Iris pigment epithelial cell (primary cell): ENCODE measurements at regions not wholly inside any gene's neighbourhood (a gene's known extent, or its start where the extent isn't known, plus 50 kb on each side); places are given as distances from the start of the nearest gene placed in this dataset.

ENCODE experiments used
- DNase-seq: peaks from one replicate; pipeline ENCODE4 v3.0.0-alpha.2; 2011; ENCODE audit warnings: low read depth

DNA sequence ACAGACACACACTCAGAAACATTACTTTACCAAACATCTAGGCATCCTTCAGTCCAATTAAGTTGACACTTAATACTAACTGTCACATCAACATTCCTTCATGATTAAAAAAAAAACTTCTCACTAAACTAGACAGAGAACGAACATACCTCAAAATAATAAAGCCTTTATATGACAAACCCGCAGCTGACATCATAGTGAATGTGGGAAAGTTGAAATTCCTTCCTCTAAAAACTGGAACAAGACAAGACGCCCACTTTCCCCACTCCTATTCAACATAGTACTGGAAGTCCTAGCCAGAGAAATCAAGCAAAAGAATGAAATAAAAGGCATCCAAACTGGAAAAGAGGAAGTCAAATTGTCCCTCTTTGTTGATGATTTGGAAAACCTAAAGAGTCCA lies 96.9 kb upstream of the PPP1R9A start:
- no peak for DNase-seq

- DNase-seq = no peak
These were observed 93.5 kb upstream of the PPP1R9A start for GRCh38 chr7:94813917-94814316.

GRCh38 chr7:94823947-94824346 lies 83.4 kb upstream of the PPP1R9A start:
- DNase-seq = peak; percentile 38

GRCh38 chr7:94829987-94830386 lies 77.4 kb upstream of the PPP1R9A start:
- DNase-seq = no peak

DNA sequence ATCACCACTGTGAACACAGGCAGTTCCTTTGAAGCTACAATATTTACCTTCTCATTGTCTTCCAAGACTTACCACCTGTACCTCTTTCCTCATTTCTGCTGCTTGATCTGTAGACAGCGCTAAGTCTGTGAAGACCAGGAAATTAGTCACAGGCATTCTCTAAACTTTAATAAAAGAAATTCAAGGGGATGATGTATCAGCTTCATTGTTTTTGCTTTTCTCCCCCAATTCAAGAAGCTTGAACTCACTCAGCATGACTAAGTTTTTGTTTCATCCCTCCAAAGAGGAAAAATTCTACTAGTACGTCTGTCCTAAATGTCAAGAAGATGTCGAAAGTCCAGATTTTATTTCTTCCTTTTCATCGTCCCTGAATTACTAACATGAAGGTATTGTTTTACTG lies 75.3 kb upstream of the PPP1R9A start:
- DNase-seq = no peak

- DNase-seq = no peak
These were observed 73.0 kb upstream of the PPP1R9A start for GRCh38 chr7:94834359-94834758.

DNA sequence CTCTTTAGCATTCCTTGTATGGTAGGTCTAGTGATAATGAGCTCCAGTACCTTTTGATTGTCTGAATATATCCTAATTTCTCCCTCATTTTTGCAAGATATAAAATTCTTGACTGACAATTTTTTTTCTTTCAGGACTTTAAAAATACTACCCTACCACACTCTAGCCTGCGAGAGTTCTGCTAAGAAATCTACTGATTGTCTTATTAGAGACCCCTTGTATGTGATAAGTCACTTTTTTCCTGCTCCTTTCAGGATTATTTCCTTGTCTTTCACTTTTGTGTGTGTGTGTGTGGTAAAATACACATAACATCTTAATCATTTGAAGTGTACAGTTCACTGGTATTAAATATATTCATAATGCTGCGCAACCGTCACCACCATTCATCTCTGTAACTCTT lies 68.7 kb upstream of the PPP1R9A start:
- no peak for DNase-seq

GRCh38 chr7:94843553-94843952 lies 63.8 kb upstream of the PPP1R9A start:
- DNase-seq = no peak

GRCh38 chr7:94848531-94848930 lies 58.9 kb upstream of the PPP1R9A start:
- no peak for DNase-seq

DNA sequence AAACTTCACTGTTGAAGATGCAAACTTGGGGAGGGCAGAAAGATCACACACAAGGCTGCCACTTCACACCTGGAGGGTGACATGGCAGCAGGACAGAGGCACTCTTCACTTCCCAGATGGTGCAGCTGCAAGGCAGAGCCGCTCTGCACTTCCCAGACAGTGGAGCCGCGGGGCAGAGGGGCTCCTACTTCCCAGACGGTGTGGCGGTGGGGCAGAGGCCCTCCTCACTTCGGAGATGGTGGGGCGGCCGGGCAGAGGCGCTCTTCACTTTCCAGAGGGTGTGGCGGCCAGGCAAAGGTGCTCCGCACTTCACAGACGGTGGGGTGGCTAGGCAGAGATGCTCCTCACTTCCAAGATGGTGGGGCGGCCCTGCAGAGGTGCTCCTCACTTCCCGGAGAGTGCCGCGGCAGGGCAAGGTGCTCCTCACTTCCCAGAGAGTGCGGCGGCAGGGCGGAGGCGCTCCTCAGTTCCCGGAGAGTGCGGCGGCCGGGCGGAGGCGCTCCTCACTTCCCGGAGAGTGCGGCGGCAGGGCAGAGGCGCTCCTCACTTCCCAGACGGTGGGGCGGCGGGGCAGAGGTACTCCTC lies 58.3 kb upstream of the PPP1R9A start:
- no peak for DNase-seq

DNA sequence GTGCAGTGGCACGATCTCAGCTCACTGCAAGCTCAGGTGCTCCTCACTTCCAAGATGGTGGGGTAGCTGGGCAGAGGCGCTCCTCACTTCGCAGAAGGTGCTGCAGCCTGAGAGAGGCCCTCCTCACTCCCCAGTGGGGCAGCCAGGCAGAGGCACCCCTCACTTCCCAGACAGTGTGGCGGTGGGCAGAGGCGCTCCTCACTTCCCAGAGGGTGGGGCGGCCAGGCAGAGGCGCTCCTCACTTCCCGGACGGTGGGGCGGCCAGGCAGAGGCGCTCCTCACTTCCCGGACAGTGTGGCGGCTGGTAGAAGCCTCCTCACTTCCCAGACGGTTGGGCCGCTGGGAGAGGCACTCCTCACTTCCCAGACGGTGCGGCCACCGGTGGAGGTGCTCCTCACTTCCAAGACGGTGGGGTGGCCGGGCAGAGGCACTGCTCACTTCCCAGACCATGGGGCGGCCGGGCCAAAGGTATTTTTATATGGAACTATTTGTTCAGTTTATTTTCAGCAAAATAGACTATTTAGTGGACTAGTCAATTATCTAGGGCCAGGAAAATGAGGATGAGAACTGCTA lies 57.7 kb upstream of the PPP1R9A start:
- DNase-seq = no peak

DNA sequence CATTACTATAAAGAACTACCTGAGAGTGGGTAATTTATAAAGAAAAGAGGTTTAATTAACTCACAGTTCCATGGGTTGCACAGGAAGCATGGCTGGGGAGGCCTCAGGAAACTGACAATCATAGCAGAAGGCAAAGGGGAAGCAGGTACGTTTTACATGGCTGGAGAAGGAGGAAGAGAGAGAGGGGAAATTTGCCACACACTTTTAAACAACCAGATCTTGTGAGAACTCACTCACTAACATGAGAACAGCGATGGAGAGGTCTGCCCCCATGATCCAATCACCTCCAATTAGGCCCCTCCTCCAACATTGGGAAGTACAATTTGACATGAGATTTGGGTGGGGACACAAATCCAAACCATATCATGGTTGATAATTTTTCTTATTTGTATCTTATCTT lies 51.8 kb upstream of the PPP1R9A start:
- no peak for DNase-seq

- DNase-seq = peak; percentile 2
These were observed 50.8 kb upstream of the PPP1R9A start for GRCh38 chr7:94856643-94857042.
